PC-3 (cell line): ENCODE measurements at regions not wholly inside any gene's neighbourhood (a gene's known extent, or its start where the extent isn't known, plus 50 kb on each side); places are given as distances from the start of the nearest gene placed in this dataset.

Experiments
- ATAC-seq: fragments of 200-7000 bp; cut with Tn5 transposase; 2 replicates; pipeline ENCODE4 v1.9.1; 2020; ENCODE audit warnings: mild to moderate bottlenecking, moderate library complexity
- BruUV-seq: library from RNA; stranded (reverse); fragments of 400-500 nt; replicated peaks from 2 replicates; lab custom pipeline; 2021; lab: Mats Ljungman, UMichigan
- CTCF ChIA-PET: fragments of 300-600 bp; sonication (Branson Sonifier 250); formaldehyde crosslinking; loops from one replicate; lab custom pipeline; 2022; ENCODE audit warnings: antibody characterized with exemption; lab: Charles Lee
- POLR2A ChIA-PET: fragments of 300-600 bp; sonication (Branson Sonifier 250); formaldehyde crosslinking; loops from one replicate; lab custom pipeline; 2022; ENCODE audit warnings: antibody characterized with exemption; ENCODE audit not compliant: unreplicated experiment; lab: Charles Lee
- DNase-seq: peaks from one replicate; pipeline ENCODE4 v3.0.0-alpha.2; 2015
- H2AFZ ChIP-seq: fragments of 300-600 bp; sonication (generic); 2 replicates; pipeline ENCODE4 v1.6.0; 2016; ENCODE audit warnings: antibody characterized with exemption, low read length
- H3F3A ChIP-seq: fragments of 300-600 bp; sonication (generic); one replicate; pipeline ENCODE4 v1.6.0; 2017; ENCODE audit warnings: antibody characterized with exemption, low read length, control low read depth, mild to moderate bottlenecking; ENCODE audit not compliant: unreplicated experiment
- H3K27ac ChIP-seq: fragments of 300-600 bp; sonication (generic); 2 replicates; pipeline ENCODE4 v1.5.1; 2016; ENCODE audit warnings: mild to moderate bottlenecking, low read length
- H3K27me3 ChIP-seq: fragments of 300-600 bp; sonication (generic); 2 replicates; pipeline ENCODE4 v1.6.1; 2016; ENCODE audit warnings: low read length, mixed read lengths
- H3K36me3 ChIP-seq: fragments of 300-600 bp; sonication (generic); 2 replicates; pipeline ENCODE4 v1.6.1; 2016; ENCODE audit warnings: low read depth, mixed run types, low read length, mixed read lengths
- H3K4me1 ChIP-seq: fragments of 300-600 bp; sonication (generic); 2 replicates; pipeline ENCODE4 v1.5.1; 2016; ENCODE audit warnings: low read length; ENCODE audit not compliant: insufficient read depth
- H3K4me2 ChIP-seq: fragments of 300-600 bp; sonication (generic); 2 replicates; pipeline ENCODE4 v1.6.0; 2016; ENCODE audit warnings: low read length
- H3K4me3 ChIP-seq: fragments of 300-600 bp; sonication (generic); 2 replicates; pipeline ENCODE4 v1.5.1; 2016; ENCODE audit warnings: mild to moderate bottlenecking, low read length, mixed read lengths
- H3K79me2 ChIP-seq: fragments of 300-600 bp; sonication (generic); 2 replicates; pipeline ENCODE4 v1.6.1; 2017; ENCODE audit warnings: low read length, mixed read lengths
- H3K9ac ChIP-seq: fragments of 300-600 bp; sonication (generic); 2 replicates; pipeline ENCODE4 v1.6.0; 2016; ENCODE audit warnings: mild to moderate bottlenecking, low read length
- H3K9me2 ChIP-seq: fragments of 300-600 bp; sonication (generic); replicated peaks from 2 replicates; pipeline ENCODE4 v1.6.1; 2016; ENCODE audit warnings: mixed run types, low read length, mixed read lengths
- H3K9me3 ChIP-seq: fragments of 300-600 bp; sonication (generic); 2 replicates; pipeline ENCODE4 v1.6.1; 2016; ENCODE audit warnings: low read length, mixed read lengths
- H4K20me1 ChIP-seq: fragments of 300-600 bp; sonication (generic); 2 replicates; pipeline ENCODE4 v1.6.1; 2016; ENCODE audit warnings: low read length, mixed read lengths
- EZH2 ChIP-seq: fragments of 300-600 bp; sonication (generic); IDR thresholded peaks from one replicate; pipeline ENCODE4 v1.6.1; 2017; ENCODE audit warnings: antibody characterized with exemption, mild to moderate bottlenecking, low read length; ENCODE audit not compliant: unreplicated experiment
- EZH2phosphoT487 ChIP-seq: fragments of 300-600 bp; sonication (generic); IDR thresholded peaks from 2 replicates; pipeline ENCODE4 v1.6.1; 2018; ENCODE audit warnings: mild to moderate bottlenecking, antibody characterized with exemption, low read length, borderline replicate concordance
- intact Hi-C: fragments of 100-400 bp; cut with micrococcal nuclease; formaldehyde crosslinking; loops from 2 replicates; pipeline ENCODE4 v1.9.0; 2023
- TF ChIP-seq, protein P1 (sequence below): fragments of 300-600 bp; sonication (generic); conservative IDR thresholded peaks from 2 replicates; pipeline ENCODE4 v1.5.1; 2017; ENCODE audit warnings: antibody characterized with exemption, low read depth, mild to moderate bottlenecking, low read length

DNA sequence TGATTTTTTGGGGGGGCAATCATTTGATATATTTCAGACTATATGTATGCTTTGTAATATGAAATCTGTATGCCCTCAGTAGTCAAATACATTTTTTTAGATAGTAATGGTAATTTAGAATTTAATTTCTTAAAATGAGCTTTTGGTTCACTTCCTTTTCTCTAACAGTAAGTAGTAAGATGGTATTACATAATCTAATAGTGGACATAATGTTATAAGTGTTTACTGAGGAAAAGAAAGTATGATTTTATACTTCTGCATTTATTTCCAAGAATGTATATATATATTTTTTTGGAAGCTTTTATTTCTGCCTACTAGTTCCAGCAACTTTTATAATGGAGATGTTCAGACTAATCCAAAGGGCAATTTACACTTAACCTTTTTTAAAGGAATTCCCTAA, 1450.7 kb upstream of the TENM3 start:
- no peak overlapping the region for H3K4me3 ChIP-seq
- no peaks in the 10 kb centered on the region for H4K20me1 ChIP-seq
- no peaks in the 10 kb centered on the region for H3F3A ChIP-seq
- ATAC-seq (no peak), DNase-seq (no peak)
- no TSS peak for BruUV-seq
- intact Hi-C loops: no loop called here
- ChIA-PET POLR2A (no interaction called here), CTCF (no interaction called here)
- H3K9me2 ChIP-seq: no peaks in the 10 kb centered on the region
- H3K4me2 ChIP-seq: no peak overlapping the region
- no peak overlapping the region for H3K27ac ChIP-seq
- TF ChIP-seq EZH2phosphoT487: no peak
- TF ChIP-seq, protein P1, sequence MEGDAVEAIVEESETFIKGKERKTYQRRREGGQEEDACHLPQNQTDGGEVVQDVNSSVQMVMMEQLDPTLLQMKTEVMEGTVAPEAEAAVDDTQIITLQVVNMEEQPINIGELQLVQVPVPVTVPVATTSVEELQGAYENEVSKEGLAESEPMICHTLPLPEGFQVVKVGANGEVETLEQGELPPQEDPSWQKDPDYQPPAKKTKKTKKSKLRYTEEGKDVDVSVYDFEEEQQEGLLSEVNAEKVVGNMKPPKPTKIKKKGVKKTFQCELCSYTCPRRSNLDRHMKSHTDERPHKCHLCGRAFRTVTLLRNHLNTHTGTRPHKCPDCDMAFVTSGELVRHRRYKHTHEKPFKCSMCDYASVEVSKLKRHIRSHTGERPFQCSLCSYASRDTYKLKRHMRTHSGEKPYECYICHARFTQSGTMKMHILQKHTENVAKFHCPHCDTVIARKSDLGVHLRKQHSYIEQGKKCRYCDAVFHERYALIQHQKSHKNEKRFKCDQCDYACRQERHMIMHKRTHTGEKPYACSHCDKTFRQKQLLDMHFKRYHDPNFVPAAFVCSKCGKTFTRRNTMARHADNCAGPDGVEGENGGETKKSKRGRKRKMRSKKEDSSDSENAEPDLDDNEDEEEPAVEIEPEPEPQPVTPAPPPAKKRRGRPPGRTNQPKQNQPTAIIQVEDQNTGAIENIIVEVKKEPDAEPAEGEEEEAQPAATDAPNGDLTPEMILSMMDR: no peak
- TF ChIP-seq EZH2: no peak
- no peaks in the 10 kb centered on the region for H3K4me1 ChIP-seq
- no peaks in the 10 kb centered on the region for H3K9me3 ChIP-seq
- no peak overlapping the region for H3K9ac ChIP-seq
- no peaks in the 10 kb centered on the region for H3K79me2 ChIP-seq
- H3K36me3 ChIP-seq: no peaks in the 10 kb centered on the region
- H2AFZ ChIP-seq: no peak overlapping the region
- peaks cover 18% of the 10 kb centered on the region for H3K27me3 ChIP-seq

DNA sequence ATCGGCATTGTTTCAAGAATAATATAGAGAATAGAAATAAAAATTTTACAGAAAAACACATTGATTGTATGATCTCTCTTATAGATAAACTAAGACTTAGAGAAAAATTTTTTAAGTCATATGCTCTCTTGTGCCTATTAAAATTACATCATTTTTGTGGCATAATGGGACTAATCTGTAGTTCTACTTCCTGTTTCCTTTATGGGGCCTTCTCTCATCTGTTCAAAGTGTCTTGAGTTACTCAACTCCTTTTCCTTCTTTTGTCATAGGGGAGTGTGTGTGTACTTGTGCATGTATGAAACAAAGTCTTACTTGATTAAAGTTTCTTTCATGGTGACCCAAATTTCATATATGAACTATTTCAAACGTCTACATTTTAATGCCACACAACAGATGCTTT, 1448.9 kb upstream of the TENM3 start:
- H3K36me3 ChIP-seq: no peaks in the 10 kb centered on the region
- no peak overlapping the region for H2AFZ ChIP-seq
- TF ChIP-seq, protein P1: no peak
- TF ChIP-seq EZH2phosphoT487 (no peak), EZH2 (no peak)
- H3K9me3 ChIP-seq: no peaks in the 10 kb centered on the region
- H3K4me3 ChIP-seq: no peak overlapping the region
- no peaks in the 10 kb centered on the region for H4K20me1 ChIP-seq
- H3F3A ChIP-seq: no peaks in the 10 kb centered on the region
- H3K9me2 ChIP-seq: no peaks in the 10 kb centered on the region
- peaks cover 25% of the 10 kb centered on the region for H3K27me3 ChIP-seq
- ATAC-seq: no peak
- no peak overlapping the region for H3K4me2 ChIP-seq
- BruUV-seq: no TSS peak
- no peak overlapping the region for H3K9ac ChIP-seq
- CTCF ChIA-PET: no interaction called here
- intact Hi-C loops: no loop called here
- POLR2A ChIA-PET: no interaction called here
- H3K79me2 ChIP-seq: no peaks in the 10 kb centered on the region
- H3K27ac ChIP-seq: no peak overlapping the region
- no peak for DNase-seq
- no peaks in the 10 kb centered on the region for H3K4me1 ChIP-seq

DNA sequence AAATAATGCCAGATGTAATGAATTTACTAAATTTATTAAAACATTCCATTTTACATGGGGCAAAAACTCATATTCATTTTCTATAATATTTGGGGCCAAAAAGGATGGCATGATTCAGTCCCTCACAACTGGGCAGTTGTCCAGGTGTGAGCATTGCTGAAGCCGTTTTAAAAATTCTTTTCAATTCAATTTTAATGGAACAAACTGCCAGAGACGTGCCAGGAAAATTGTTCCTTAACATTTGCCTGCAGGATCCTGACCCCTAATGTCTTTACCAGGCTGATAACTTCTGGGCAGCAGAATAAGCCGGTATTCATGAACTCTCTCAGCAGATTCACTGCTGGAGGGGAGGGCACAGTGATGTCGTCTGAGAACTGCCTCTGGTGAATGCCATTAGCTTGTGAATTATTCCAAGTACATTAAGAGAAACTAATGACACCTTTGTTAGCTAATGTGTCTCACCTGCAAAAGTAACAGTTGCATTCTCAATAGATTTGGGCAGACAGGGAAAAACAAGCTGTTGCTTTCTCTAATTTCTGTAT, 1445.1 kb upstream of the TENM3 start:
- Histone ChIP-seq H2AFZ (no peak overlapping the region), H3K79me2 (no peaks in the 10 kb centered on the region), H3K36me3 (no peaks in the 10 kb centered on the region), H3K4me1 (no peaks in the 10 kb centered on the region), H3K27me3 (peaks cover 42% of the 10 kb centered on the region), H3K4me3 (no peak overlapping the region), H3F3A (no peaks in the 10 kb centered on the region), H3K9ac (no peak overlapping the region), H3K9me3 (no peaks in the 10 kb centered on the region), H3K9me2 (no peaks in the 10 kb centered on the region), H3K4me2 (no peak overlapping the region), H3K27ac (no peak overlapping the region), H4K20me1 (no peaks in the 10 kb centered on the region)
- POLR2A ChIA-PET: no interaction called here
- no TSS peak for BruUV-seq
- no peak for TF ChIP-seq EZH2
- TF ChIP-seq, protein P1: no peak
- TF ChIP-seq EZH2phosphoT487: no peak
- CTCF ChIA-PET: no interaction called here
- ATAC-seq: no peak
- no peak for DNase-seq
- intact Hi-C loops: no loop called here
